ENCODE measurements at regions not wholly inside any gene's neighbourhood (a gene's known extent, or its start where the extent isn't known, plus 50 kb on each side); places are given as distances from the start of the nearest gene placed in this dataset.
A peak's percentile ranks its signal among the peaks of the same experiment; 100 is the strongest.

- ChIA-PET CTCF (no interaction called here), RAD21 (ENCODE audit: low non-redundant PET in 1 of 2, low total read pairs in 2 of 2, uncharacterized antibody in 2 of 2, unreplicated experiment in 2 of 2) (no interaction called here), POLR2A (no interaction called here)
- ATAC-seq = no peak
- H3K79me2 ChIP-seq (ENCODE audit: insufficient read depth, low read length) = no peaks in the 10 kb centered on the region
- intact Hi-C loops (cut with micrococcal nuclease) = loop anchor here (5.0 to 10.0 kb wide), 4 partner anchors 167 to 745 kb away; no protein-coding TSS in a partner anchor
- BruUV-seq (replicated peaks) = no TSS peak
- H2AFZ ChIP-seq (ENCODE audit: low read depth, low read length, poor library complexity, severe bottlenecking) = no peak overlapping the region
- H3K9me3 ChIP-seq (ENCODE audit: control insufficient read depth in 1 of 2, insufficient read depth in 1 of 2, low read depth in 1 of 2, low read length in 2 of 2) = no peaks in the 10 kb centered on the region
- DNase-seq (ENCODE audit: low read depth, low spot score) = no peak
- no peak overlapping the region for H3K4me2 ChIP-seq (ENCODE audit: low read length)
- no peaks in the 10 kb centered on the region for H3K27me3 ChIP-seq (ENCODE audit: insufficient read depth, low read length)
- no peak for TF ChIP-seq EZH2phosphoT487 (IDR thresholded peaks at IDR 0.05; ENCODE audit: borderline replicate concordance)
- peak; percentile 90 for TF ChIP-seq REST (IDR thresholded peaks at IDR 0.05; ENCODE audit: low read depth)
- H3K9ac ChIP-seq (ENCODE audit: low read length) = no peak overlapping the region
- peaks cover 0 to 3% of the 10 kb centered on the region in 2 experiments; a peak in 1 of 4 replicates for H3K4me1 ChIP-seq (ENCODE audit: control insufficient read depth in 1 of 2, insufficient read depth in 2 of 2, low read length in 2 of 2)
- H4K20me1 ChIP-seq (ENCODE audit: insufficient read depth) = no peaks in the 10 kb centered on the region
- H3K27ac ChIP-seq (ENCODE audit: low read depth, low read length) = no peak overlapping the region
- no peak overlapping the region for H3K4me3 ChIP-seq (replicated peaks in 1 of 2; ENCODE audit: low read depth in 1 of 2, low read length in 2 of 2)
- no peaks in the 10 kb centered on the region for H3K36me3 ChIP-seq (ENCODE audit: control insufficient read depth in 1 of 2, insufficient read depth in 2 of 2, low read length in 2 of 2)
- H3K9me2 ChIP-seq (ENCODE audit: insufficient read depth) = no peaks in the 10 kb centered on the region
Observed at GRCh38 chr12:94879542-94879941, 124.0 kb downstream of the NDUFA12 start.

- Histone ChIP-seq H3K4me1 (ENCODE audit: control insufficient read depth in 1 of 2, insufficient read depth in 2 of 2, low read length in 2 of 2) (peaks cover 19 to 26% of the 10 kb centered on the region in 2 experiments; a peak in 3 of 4 replicates), H3K27ac (ENCODE audit: low read depth, low read length) (no peak overlapping the region), H3K4me2 (ENCODE audit: low read length) (0 out of 2 replicates have a peak overlapping the region, but pooled peaks have one; percentile 11), H3K9me2 (ENCODE audit: insufficient read depth) (no peaks in the 10 kb centered on the region), H3K9ac (ENCODE audit: low read length) (no peak overlapping the region), H3K9me3 (ENCODE audit: control insufficient read depth in 1 of 2, insufficient read depth in 1 of 2, low read depth in 1 of 2, low read length in 2 of 2) (no peaks in the 10 kb centered on the region), H3K4me3 (replicated peaks in 1 of 2; ENCODE audit: low read depth in 1 of 2, low read length in 2 of 2) (no peak overlapping the region), H3K27me3 (ENCODE audit: insufficient read depth, low read length) (no peaks in the 10 kb centered on the region), H3K79me2 (ENCODE audit: insufficient read depth, low read length) (no peaks in the 10 kb centered on the region), H3K36me3 (ENCODE audit: control insufficient read depth in 1 of 2, insufficient read depth in 2 of 2, low read length in 2 of 2) (no peaks in the 10 kb centered on the region), H2AFZ (ENCODE audit: low read depth, low read length, poor library complexity, severe bottlenecking) (peak overlapping the region; percentile 6), H4K20me1 (ENCODE audit: insufficient read depth) (no peaks in the 10 kb centered on the region)
- DNase-seq (ENCODE audit: low read depth, low spot score) = peak; percentile 65
- peak; percentile 68 for ATAC-seq
- ChIA-PET RAD21 (ENCODE audit: low non-redundant PET in 1 of 2, low total read pairs in 2 of 2, uncharacterized antibody in 2 of 2, unreplicated experiment in 2 of 2) (interaction anchor here (1.1 to 1.2 kb wide), 2 partner anchors 329 to 330 kb away, joined by 4 to 5 read pairs; no protein-coding TSS in a partner anchor), POLR2A (interaction anchor here (0.6 to 1.1 kb wide), 4 partner anchors 223 to 330 kb away, joined by 3 to 5 read pairs (median 3); no protein-coding TSS in a partner anchor), CTCF (interaction anchor here (0.7 to 1.6 kb wide), 22 partner anchors 10 to 750 kb away, joined by 3 to 20 read pairs (median 4); no protein-coding TSS in a partner anchor)
- intact Hi-C loops (cut with micrococcal nuclease) = loop anchor here (1.0 to 10.0 kb wide), 6 partner anchors 163 to 741 kb away; no protein-coding TSS in a partner anchor
- no TSS peak for BruUV-seq (replicated peaks)
- no peak for TF ChIP-seq EZH2phosphoT487 (IDR thresholded peaks at IDR 0.05; ENCODE audit: borderline replicate concordance)
- TF ChIP-seq EGR1 (IDR thresholded peaks at IDR 0.05; ENCODE audit: low read depth) = no peak
- TF ChIP-seq REST (IDR thresholded peaks at IDR 0.05; ENCODE audit: low read depth) = no peak
- no peak for TF ChIP-seq POLR2A (IDR thresholded peaks at IDR 0.05; ENCODE audit: borderline replicate concordance, extremely low read depth, insufficient read depth, insufficient read length)
- no peak for TF ChIP-seq SIN3A (IDR thresholded peaks at IDR 0.05; ENCODE audit: low read depth)
- TF ChIP-seq POLR2AphosphoS5 (IDR thresholded peaks at IDR 0.05; ENCODE audit: low read depth, low read length) = no peak
- no peak for TF ChIP-seq SP1 (IDR thresholded peaks at IDR 0.05; ENCODE audit: low read depth)
- TF ChIP-seq ZBTB33 (IDR thresholded peaks at IDR 0.05; ENCODE audit: extremely low read depth, insufficient replicate concordance, low read length) = no peak
- TF ChIP-seq CBX3 (IDR thresholded peaks at IDR 0.05; ENCODE audit: low read depth) = peak; percentile 51; the same call in 1 of the 2 replicates
Observed at GRCh38 chr12:94875525-94875924, 128.0 kb downstream of the NDUFA12 start.

All from HCT116 (cell line).